GM23338 (cell line): ENCODE measurements at regions not wholly inside any gene's neighbourhood (a gene's known extent, or its start where the extent isn't known, plus 50 kb on each side); places are given as distances from the start of the nearest gene placed in this dataset.

Experiments
- ATAC-seq: fragments of 200-7000 bp; cut with Tn5 transposase; 3 replicates; pipeline ENCODE4 v1.9.1; 2020
- DNase-seq: peaks from one replicate; pipeline ENCODE4 v3.0.0-alpha.2; 2015; ENCODE audit warnings: low spot score
- H2AFZ ChIP-seq: fragments of 200-600 bp; sonication (generic); 2 replicates; pipeline ENCODE4 v1.8.0; 2016; ENCODE audit warnings: antibody characterized with exemption, mild to moderate bottlenecking, moderate library complexity
- H3F3A ChIP-seq: fragments of 200-600 bp; sonication (generic); replicated peaks from 2 replicates; pipeline ENCODE4 v1.8.0; 2017; ENCODE audit warnings: antibody characterized with exemption, mixed run types, low read depth
- H3K27ac ChIP-seq: fragments of 200-600 bp; sonication (generic); 2 replicates; pipeline ENCODE4 v1.6.1; 2016; ENCODE audit warnings: low read depth
- H3K27me3 ChIP-seq: fragments of 200-600 bp; sonication (generic); 2 replicates; pipeline ENCODE4 v1.8.0; 2016; ENCODE audit warnings: mild to moderate bottlenecking, mixed run types, moderate library complexity; ENCODE audit not compliant: insufficient read depth
- H3K36me3 ChIP-seq: fragments of 200-600 bp; sonication (generic); 2 replicates; pipeline ENCODE4 v1.8.0; 2016; ENCODE audit warnings: mild to moderate bottlenecking; ENCODE audit not compliant: insufficient read depth
- H3K4me1 ChIP-seq: fragments of 200-600 bp; sonication (generic); 2 replicates; pipeline ENCODE4 v1.8.0; 2016; ENCODE audit warnings: mild to moderate bottlenecking, moderate library complexity; ENCODE audit not compliant: insufficient read depth
- H3K4me2 ChIP-seq: fragments of 200-600 bp; sonication (generic); 2 replicates; pipeline ENCODE4 v1.7.1; 2017; ENCODE audit warnings: mixed run types
- H3K4me3 ChIP-seq: fragments of 200-600 bp; sonication (generic); 2 replicates; pipeline ENCODE4 v1.6.1; 2016; ENCODE audit warnings: mixed run types
- H3K79me2 ChIP-seq: fragments of 200-600 bp; sonication (generic); replicated peaks from 2 replicates; pipeline ENCODE4 v1.8.0; 2017; ENCODE audit warnings: mild to moderate bottlenecking; ENCODE audit not compliant: insufficient read depth
- H3K9me2 ChIP-seq: fragments of 200-600 bp; sonication (generic); 2 replicates; pipeline ENCODE4 v1.8.0; 2017; ENCODE audit not compliant: insufficient read depth
- H4K20me1 ChIP-seq: fragments of 200-600 bp; sonication (generic); replicated peaks from 2 replicates; pipeline ENCODE4 v1.8.0; 2017; ENCODE audit warnings: mild to moderate bottlenecking; ENCODE audit not compliant: insufficient read depth
- H3K27ac Mint-ChIP-seq: 2 replicates; pipeline ENCODE4 v1.8.0; 2020; ENCODE audit warnings: inconsistent platforms, mild to moderate bottlenecking, moderate library complexity, mixed read lengths
- H3K27me3 Mint-ChIP-seq: 3 replicates; pipeline ENCODE4 v1.8.0; 2022; ENCODE audit warnings: low read depth, mild to moderate bottlenecking, moderate library complexity, mixed read lengths, inconsistent platforms; ENCODE audit not compliant: insufficient read depth, poor library complexity
- H3K36me3 Mint-ChIP-seq: 3 replicates; pipeline ENCODE4 v1.8.0; 2021; ENCODE audit warnings: low read depth, mild to moderate bottlenecking, inconsistent platforms, moderate library complexity, mixed read lengths
- H3K4me1 Mint-ChIP-seq: 3 replicates; pipeline ENCODE4 v1.8.0; 2020; ENCODE audit warnings: mild to moderate bottlenecking, inconsistent platforms, mixed read lengths
- H3K4me3 Mint-ChIP-seq: 3 replicates; pipeline ENCODE4 v1.8.0; 2021; ENCODE audit warnings: moderate library complexity, mild to moderate bottlenecking, inconsistent platforms, mixed read lengths
- H3K9me3 Mint-ChIP-seq: 3 replicates; pipeline ENCODE4 v1.8.0; 2020; ENCODE audit warnings: moderate library complexity, mild to moderate bottlenecking, inconsistent platforms, mixed read lengths
- CREB1 ChIP-seq: fragments of 250-450 bp; sonication (Bioruptor Pico); IDR thresholded peaks from 2 replicates; pipeline ENCODE4 v1.5.0; 2020; ENCODE audit warnings: low read depth, mild to moderate bottlenecking, moderate library complexity
- CTCF ChIP-seq, 2 experiments: fragments of 200-600 bp in 1 of 2; sonication (generic) in 1 of 2; conservative IDR thresholded peaks; 2 replicates each; pipeline versions ENCODE4 v1.5.1 to v1.6.1; 2016 to 2017; ENCODE audit warnings: antibody characterized with exemption in 2 of 2, low read depth in 2 of 2, mild to moderate bottlenecking in 2 of 2, moderate library complexity in 1 of 2
- EZH2 ChIP-seq: fragments of 200-600 bp; sonication (generic); IDR thresholded peaks from one replicate; pipeline ENCODE4 v1.8.0; 2017; ENCODE audit warnings: antibody characterized with exemption, mild to moderate bottlenecking, low read depth; ENCODE audit not compliant: unreplicated experiment
- EZH2phosphoT487 ChIP-seq: fragments of 200-600 bp; sonication (generic); IDR thresholded peaks from one replicate; pipeline ENCODE4 v1.8.1; 2018; ENCODE audit warnings: antibody characterized with exemption; ENCODE audit not compliant: unreplicated experiment
- JUNB ChIP-seq: IDR thresholded peaks from one replicate; pipeline ENCODE4 v1.6.1; 2016; ENCODE audit warnings: antibody characterized with exemption; ENCODE audit not compliant: unreplicated experiment
- NANOG ChIP-seq: IDR thresholded peaks from 2 replicates; pipeline ENCODE4 v1.6.1; 2016; ENCODE audit warnings: antibody characterized with exemption, borderline replicate concordance
- POLR2AphosphoS5 ChIP-seq: IDR thresholded peaks from 2 replicates; pipeline ENCODE4 v1.6.1; 2016; ENCODE audit warnings: antibody characterized with exemption, low read depth
- STAT1 ChIP-seq: IDR thresholded peaks from one replicate; pipeline ENCODE4 v1.6.1; 2016; ENCODE audit warnings: antibody characterized with exemption; ENCODE audit not compliant: unreplicated experiment
- ZNF114 ChIP-seq: fragments of 250-450 bp; sonication (Bioruptor Pico); IDR thresholded peaks from 2 replicates; pipeline ENCODE4 v1.5.0; 2020; ENCODE audit warnings: mild to moderate bottlenecking, moderate library complexity
- ZNF331 ChIP-seq: fragments of 250-450 bp; sonication (Bioruptor Pico); IDR thresholded peaks from 2 replicates; pipeline ENCODE4 v1.5.0; 2020; ENCODE audit warnings: low read depth, mild to moderate bottlenecking, moderate library complexity
- TF ChIP-seq, protein P1 (sequence below): IDR thresholded peaks from 2 replicates; pipeline ENCODE4 v1.6.1; 2016; ENCODE audit warnings: antibody characterized with exemption
- TF ChIP-seq, protein P2 (sequence below): IDR thresholded peaks from one replicate; pipeline ENCODE4 v1.6.1; 2018; ENCODE audit warnings: antibody characterized with exemption; ENCODE audit not compliant: unreplicated experiment

DNA sequence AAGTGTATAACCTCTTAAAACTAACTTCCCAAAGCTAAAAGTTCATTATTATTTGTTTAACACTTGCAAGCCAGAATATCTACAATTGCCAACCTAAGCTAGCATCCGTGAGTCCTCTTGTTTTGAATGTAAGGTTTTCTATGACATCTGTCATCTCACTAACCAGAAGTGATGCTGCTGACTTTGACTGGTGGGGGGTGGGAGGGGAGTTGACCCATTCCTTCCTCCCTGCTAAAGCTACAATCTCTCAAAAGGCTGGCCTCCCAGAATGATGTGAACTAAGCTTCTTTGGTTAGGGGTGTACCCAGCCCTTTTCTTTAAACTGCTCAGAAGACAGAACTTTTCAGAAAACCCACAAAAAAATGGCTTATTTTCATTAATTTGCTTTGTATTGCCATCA, 280.6 kb downstream of the ZEB2 start (continued):
- TF ChIP-seq JUNB (no peak), CTCF (conservative IDR thresholded peaks at IDR 0.05; ENCODE audit: low read depth in 2 of 2) (no peak), STAT1 (no peak), EZH2 (no peak)

GRCh38 chr2:144237830-144238627, 281.9 kb downstream of the ZEB2 start:
- no peaks in the 10 kb centered on the region for H3K79me2 ChIP-seq
- ATAC-seq (no peak), DNase-seq (no peak)
- H3K4me3 Mint-ChIP-seq = no peak overlapping the region
- H3K9me2 ChIP-seq = no peaks in the 10 kb centered on the region
- H4K20me1 ChIP-seq = no peaks in the 10 kb centered on the region
- H3K36me3 ChIP-seq = no peaks in the 10 kb centered on the region
- no peak overlapping the region for H3K4me2 ChIP-seq
- no peak overlapping the region for H2AFZ ChIP-seq
- H3K9me3 Mint-ChIP-seq = no peaks in the 10 kb centered on the region
- H3K4me3 ChIP-seq = no peak overlapping the region
- H3K27ac ChIP-seq = no peak overlapping the region
- H3K27me3 Mint-ChIP-seq = no peaks in the 10 kb centered on the region
- H3F3A ChIP-seq = no peaks in the 10 kb centered on the region
- peaks cover 43% of the 10 kb centered on the region for H3K4me1 ChIP-seq
- H3K4me1 Mint-ChIP-seq = peaks cover 67% of the 10 kb centered on the region
- H3K27me3 ChIP-seq = no peaks in the 10 kb centered on the region
- H3K36me3 Mint-ChIP-seq = no peaks in the 10 kb centered on the region
- no peak overlapping the region for H3K27ac Mint-ChIP-seq
- TF ChIP-seq JUNB (no peak), STAT1 (no peak), EZH2 (no peak), POLR2AphosphoS5 (no peak), EZH2phosphoT487 (no peak), NANOG (no peak), CREB1 (CRISPR knock-in tag) (no peak), ZNF114 (no peak), ZNF331 (no peak), CTCF (conservative IDR thresholded peaks at IDR 0.05; ENCODE audit: low read depth in 2 of 2) (no peak)
- TF ChIP-seq, protein P1, sequence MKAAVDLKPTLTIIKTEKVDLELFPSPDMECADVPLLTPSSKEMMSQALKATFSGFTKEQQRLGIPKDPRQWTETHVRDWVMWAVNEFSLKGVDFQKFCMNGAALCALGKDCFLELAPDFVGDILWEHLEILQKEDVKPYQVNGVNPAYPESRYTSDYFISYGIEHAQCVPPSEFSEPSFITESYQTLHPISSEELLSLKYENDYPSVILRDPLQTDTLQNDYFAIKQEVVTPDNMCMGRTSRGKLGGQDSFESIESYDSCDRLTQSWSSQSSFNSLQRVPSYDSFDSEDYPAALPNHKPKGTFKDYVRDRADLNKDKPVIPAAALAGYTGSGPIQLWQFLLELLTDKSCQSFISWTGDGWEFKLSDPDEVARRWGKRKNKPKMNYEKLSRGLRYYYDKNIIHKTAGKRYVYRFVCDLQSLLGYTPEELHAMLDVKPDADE = no peak
- TF ChIP-seq, protein P2, sequence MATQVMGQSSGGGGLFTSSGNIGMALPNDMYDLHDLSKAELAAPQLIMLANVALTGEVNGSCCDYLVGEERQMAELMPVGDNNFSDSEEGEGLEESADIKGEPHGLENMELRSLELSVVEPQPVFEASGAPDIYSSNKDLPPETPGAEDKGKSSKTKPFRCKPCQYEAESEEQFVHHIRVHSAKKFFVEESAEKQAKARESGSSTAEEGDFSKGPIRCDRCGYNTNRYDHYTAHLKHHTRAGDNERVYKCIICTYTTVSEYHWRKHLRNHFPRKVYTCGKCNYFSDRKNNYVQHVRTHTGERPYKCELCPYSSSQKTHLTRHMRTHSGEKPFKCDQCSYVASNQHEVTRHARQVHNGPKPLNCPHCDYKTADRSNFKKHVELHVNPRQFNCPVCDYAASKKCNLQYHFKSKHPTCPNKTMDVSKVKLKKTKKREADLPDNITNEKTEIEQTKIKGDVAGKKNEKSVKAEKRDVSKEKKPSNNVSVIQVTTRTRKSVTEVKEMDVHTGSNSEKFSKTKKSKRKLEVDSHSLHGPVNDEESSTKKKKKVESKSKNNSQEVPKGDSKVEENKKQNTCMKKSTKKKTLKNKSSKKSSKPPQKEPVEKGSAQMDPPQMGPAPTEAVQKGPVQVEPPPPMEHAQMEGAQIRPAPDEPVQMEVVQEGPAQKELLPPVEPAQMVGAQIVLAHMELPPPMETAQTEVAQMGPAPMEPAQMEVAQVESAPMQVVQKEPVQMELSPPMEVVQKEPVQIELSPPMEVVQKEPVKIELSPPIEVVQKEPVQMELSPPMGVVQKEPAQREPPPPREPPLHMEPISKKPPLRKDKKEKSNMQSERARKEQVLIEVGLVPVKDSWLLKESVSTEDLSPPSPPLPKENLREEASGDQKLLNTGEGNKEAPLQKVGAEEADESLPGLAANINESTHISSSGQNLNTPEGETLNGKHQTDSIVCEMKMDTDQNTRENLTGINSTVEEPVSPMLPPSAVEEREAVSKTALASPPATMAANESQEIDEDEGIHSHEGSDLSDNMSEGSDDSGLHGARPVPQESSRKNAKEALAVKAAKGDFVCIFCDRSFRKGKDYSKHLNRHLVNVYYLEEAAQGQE = no peak
